HG02973 (cell line): ENCODE measurements at regions not wholly inside any gene's neighbourhood (a gene's known extent, or its start where the extent isn't known, plus 50 kb on each side); places are given as distances from the start of the nearest gene placed in this dataset.
A peak's percentile ranks its signal among the peaks of the same experiment; 100 is the strongest.
"Not testable (repeated sequence)": the region's sequence is repeated elsewhere in the genome, so short reads cannot be mapped to it uniquely, and the experiment has no call there.

Source experiments
- ATAC-seq: cut with Tn5 transposase; IDR thresholded peaks from one replicate; pipeline ENCODE4 v1.9.1; 2021; ENCODE audit warnings: moderate library complexity; ENCODE audit not compliant: unreplicated experiment

DNA sequence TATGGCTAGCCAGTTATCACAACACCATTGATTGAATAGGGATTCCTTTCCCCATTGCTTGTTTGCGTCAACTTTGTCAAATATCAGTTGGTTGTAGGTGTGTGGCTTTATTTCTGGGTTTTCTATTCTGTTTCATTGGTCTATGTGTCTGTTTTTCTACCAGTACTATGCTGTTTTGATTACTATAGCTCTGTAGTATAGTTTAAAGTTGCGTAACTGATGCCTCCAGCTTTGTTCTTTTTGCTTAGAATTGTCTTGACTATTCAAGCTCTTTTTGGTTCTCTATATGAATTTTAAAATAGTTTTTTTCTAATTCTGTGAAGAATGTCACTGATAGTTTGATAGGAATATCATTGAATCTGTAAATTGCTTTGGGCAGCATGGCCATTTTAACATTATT is 194.9 kb upstream of the FN1 start:
- not testable (repeated sequence) for ATAC-seq

DNA sequence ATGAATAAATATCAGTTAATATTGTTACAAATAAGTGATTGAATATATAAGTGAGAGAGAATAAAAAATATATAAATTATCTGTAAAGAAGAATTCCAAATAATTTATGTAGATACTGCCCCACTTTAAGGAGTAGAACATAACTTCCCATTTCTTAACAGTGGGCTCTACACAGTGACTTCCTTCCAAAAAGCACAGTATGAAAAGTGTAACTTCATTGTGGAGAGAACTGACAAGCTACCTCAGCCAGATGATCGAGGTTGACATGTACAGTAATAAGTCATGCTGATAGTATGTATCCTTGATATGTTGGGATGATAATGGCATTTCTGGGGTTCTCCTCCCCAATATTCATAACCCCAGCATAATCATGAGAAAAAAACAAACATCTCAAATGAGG is 191.9 kb upstream of the FN1 start:
- ATAC-seq, result no peak

DNA sequence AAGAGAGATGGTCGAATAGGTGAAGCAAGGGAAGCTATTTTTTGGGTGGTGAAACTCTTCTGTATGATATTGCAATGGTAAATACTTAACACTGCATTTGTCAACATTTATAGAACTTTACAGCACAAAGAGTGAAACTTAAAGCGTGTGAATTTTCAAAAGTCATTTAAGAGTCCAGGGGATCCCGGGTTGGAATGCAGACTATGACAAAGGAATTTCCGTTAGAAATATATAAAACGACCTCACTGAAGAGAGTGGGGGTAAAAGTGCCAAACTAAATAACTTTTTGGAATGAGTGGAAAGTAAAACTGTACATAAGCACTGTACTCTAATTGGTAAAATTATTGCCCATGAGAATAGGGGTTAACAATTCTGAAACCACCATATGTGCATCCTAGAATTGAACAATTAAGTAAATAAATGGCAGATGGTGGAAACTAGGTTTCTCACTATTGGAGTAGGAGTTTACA is 191.0 kb upstream of the FN1 start:
- no peak for ATAC-seq

DNA sequence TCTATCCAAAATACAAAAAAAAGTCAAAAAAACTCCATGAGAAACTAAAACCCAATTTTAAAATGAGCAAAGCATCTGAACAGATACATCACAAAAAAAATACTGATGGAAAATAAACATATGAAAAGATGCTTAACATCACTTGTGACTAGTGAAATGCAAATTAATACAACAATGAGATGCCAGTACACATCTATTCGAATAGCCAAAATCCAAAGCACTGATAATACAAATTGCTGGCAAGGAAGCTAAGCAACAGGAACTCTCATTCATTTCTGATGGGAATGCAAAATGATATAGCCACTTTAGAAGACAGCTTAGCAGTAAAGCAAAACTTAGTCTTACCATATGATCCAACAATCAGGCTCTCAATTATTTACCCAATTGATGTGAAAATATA is 190.2 kb upstream of the FN1 start:
- no peak for ATAC-seq

DNA sequence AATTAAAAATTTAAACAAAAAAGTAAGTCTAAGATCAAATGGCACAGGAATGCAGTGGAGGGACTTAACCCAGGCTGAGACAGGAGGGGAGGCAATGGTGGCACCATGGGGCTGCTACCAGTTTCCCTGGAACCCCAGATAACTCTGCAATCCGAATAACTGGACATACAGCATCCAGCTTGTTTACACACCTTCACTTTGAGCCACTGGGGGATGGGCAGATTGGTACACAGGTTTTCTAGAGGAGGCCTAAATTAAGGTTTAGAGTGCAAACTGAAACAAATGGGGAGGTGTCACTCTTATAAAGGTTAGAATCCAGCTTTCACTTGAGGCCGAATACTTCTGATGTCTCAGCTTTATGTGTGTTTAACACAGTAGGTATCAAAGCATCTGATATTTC is 189.3 kb upstream of the FN1 start:
- no peak for ATAC-seq

DNA sequence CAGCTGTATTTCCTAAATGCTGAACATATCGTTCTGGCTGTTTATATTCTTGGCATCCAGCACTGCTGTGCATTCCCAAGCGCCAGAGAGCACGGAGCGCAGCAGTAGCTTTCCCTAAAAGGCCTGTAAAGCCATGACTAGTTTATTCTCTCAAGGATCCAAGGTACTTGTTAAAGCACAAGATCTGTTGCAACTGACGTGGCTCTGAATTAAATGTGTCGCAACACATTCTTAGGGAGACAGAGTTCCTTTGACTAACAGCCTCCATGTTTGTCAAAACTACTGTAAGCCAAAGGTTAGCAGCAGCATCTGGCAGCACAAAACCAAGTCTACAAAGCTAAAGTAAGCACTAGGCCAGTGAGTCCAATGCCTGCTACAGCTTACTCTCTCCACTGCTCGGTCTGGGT is 188.6 kb upstream of the FN1 start:
- ATAC-seq, result no peak

DNA sequence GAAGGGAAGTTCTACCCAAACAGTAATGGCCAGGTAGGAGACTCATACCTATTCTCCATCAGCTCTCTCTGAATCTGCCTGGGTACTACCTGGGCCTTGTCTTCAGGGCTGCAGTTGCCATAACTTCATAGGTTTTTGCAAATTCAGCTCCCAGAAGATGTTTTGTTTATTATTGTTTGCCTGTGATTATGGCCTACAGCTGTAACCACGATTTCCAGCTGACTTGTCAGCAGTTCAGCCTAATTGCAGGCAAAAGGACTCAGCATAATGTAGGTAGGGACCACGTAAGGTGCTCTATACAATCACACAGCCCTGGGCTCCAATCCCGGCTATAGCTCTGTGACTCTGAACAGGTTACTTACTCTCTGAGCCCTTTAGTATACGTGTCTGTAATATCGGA is 187.0 kb upstream of the FN1 start:
- no peak for ATAC-seq

DNA sequence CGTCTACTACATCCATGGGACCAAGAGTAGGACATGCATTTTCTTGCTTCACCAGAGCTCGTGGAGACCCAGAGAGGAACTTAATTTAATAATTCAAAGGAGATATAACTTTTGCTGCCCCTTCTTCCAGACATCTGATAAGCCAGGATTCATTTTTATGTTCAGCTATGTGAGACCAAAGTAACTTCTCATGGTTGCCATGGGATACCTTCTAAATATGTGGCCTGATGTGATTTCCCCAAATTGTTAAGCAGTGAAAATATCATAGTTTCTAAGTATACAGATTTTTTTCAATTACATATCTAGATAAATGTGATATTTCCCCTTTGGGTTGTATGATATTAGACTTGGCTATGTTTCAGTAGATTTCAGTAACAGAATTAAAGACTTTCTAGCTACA is 185.5 kb upstream of the FN1 start:
- no peak for ATAC-seq

DNA sequence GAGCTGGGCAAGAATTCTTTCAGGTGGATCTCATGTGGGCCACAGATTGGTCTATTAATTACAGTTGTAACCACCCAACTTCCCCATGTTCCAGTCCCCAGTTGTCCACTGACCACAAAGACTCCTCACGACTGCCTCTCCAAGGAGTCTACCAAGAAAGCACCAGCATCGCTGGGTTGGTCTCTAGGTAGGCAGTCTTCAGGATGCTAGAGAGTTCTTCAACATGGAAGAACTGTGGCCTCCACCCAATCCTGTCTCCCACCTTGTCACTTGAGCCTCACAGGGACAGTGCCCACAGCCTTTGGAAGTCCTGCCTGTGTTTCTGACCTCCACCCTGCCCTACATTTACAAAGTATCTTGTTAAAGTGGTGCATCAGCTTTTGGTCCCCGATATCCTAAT is 184.7 kb upstream of the FN1 start:
- no peak for ATAC-seq

DNA sequence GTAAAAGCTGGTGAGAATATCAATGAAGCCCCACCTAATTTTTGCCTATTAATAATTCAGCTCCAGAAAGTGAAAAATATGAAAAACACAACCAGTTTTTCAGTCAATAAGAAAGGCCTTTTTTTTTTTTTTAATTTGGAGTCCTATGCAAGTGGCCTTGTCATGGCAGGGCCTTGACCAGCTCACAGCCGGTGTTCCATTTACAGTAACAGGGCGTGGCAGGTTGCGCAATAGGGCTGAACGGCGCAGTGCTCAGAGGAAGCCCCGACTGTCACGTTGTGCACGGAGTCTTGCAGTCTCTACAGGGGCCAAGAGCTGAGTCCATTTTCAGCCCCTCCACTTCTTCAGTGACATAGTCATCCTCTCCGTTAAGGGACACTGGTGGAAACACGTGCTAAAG is 184.1 kb upstream of the FN1 start:
- no peak for ATAC-seq

DNA sequence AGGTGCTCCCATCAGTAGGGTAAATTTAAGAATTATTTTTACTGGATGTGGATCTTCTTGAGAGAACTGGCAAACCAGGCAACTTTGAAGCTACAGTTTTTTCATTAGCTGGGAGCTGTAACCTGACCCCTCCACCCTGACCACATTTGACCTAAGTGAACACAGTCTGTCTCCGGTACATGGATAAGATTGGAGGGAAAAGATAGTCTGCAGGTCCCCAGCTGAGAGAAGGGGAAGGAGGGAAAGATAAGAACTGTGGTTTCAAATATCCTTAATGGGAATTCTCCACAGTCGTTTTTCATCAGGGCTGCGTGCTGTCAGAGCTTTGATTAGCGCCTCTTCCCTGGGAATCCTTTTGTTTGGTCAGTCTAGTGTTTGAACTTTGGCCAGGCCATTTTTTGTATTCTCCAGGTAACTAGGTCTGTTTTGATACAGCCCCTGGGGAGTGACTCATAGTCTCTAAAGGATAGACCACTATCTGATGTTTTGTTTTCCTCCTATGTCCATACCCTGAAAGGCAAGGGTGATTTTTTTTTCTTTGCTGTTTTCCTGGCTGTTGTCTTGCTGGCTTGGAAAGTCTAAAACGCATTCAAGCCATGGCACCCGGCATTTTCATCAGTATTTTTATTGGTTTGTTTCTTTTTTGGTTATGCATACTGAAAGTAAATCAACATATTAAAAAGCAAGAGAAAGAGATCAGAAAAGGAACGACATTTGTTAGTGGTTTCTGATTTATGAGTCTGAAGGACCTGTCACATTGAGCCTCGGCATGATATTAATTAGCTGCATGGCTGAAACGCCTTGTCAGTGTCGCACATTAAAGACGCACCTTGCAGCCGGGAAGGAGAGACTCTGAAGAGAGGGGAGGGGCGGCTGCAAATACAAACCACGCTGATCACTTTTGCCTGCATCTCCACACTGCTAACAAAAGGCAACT is 183.4 kb upstream of the FN1 start:
- ATAC-seq, result no peak

DNA sequence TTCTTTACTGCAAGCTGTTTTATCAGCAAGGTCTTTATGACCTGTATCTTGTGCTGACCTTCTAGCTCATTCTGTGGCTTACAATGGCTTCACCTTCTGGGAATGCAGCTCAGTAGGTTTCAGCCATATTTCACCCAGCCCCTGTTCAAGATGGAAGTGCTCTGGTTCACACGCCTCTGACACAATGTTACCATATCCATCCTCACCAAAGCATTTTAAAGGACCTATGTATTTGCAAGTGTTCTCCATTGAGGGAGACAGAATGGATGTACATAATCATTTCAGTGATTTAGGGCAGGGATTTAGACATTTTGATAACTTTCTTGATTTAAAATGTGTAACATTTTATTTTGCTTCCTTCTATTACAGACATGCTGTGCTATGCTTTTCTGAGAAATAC is 182.3 kb upstream of the FN1 start:
- ATAC-seq, result no peak

DNA sequence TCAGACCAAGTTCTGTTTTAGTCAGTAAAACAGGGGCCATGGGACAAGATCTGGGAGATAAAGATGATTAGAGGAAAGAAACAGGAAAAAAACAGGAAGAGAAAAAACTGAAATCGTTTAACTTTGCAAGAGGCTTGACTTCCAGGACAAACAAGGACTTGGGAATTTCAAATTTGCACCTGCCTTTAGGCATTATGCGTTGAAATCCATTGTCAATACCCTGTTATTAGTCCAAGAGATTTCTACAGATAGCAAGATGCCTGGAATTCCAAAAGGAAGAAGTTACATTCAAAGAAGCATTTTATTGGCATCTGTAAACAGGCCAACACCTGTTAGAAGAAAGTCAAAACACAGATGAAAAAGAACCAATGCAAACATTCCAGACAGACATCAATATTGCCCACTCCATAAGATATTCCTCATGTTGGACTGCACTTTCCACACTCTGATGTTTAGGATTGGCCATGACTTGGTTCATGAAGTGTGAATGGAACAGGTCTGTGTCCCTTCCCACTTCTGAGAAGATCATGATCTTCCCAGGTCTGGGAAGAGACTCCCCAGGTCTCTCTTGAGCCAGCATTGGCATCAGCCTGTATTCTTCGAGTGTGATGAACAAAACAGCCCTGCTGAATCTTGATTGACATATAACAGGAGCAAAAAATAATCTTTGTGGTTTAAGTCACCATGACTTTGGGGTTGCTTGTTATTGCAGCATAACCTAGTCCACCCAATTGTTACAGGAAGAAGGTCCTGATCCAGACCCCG is 181.4 kb upstream of the FN1 start:
- ATAC-seq, result no peak

DNA sequence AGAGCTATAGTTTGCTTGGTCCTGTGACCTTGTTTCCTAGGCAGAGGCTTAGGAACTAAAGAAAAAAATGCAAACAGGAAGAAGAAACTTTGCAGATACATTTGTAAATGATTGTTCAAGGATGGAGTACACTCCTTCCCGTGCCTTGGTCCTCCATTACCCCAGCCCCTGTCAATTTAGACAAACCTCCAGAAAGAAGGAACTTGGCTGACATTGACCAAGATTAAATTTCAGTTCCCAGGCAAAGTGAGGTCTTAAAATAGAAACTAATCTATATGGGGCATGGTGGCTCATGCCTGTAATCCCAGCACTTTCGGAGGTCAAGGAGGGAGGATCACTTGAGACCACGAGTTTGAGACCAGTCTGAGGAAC is 179.9 kb upstream of the FN1 start:
- ATAC-seq, result no peak

DNA sequence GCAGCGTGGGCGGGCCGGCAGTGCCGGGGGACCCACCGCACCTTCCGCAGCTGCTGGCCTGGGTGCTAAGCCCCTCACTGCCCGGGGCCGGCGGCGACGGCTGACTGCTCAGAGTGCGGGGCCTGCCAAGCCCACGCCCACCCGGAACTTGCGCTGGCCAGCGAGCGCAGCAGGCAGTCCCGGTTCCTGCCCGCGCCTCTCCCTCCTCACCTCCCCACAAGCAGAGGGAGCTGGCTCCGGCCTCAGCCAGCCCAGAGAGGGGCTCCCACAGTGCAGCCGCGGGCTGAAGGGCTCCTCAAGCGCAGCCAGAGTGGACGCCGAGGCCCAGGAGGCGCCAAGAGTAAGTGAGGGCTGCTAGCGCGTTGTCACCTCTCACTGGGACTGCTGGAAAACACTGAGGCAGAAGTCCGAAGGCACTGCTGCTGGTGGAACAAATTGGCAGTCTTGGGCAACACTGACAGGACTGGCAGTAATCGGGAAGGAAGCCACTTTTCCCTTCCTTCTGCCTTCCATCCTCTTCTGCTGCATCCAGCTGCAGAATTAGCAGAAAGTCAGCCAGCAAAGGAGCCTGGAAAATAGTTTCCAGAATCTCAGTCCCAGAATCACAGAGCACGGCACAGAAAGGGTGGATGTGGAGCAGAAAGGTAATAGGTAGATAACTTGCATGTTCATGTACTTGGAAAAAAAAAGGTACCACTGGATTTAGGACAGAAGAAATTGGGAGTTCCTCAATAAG is 179.4 kb upstream of the FN1 start:
- no peak for ATAC-seq

DNA sequence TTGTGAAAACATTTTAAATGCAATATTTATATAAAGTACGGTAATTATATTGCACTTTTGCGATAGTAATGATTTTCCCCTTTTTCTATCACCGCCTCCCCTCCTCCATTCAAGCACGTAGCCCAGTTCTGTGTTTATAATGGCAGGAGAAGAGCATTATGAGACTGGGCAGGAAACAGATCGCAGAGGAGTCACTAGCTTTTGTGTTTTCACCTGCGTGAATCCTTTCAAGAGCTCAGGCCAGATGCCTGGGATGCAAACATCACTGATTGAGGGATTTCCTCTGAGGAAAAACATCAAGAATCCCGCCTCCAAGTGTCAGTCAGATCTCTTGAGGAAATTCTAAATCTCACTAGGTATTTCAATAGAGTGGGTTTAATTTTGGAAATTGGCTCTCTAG is 178.4 kb upstream of the FN1 start:
- no peak for ATAC-seq

DNA sequence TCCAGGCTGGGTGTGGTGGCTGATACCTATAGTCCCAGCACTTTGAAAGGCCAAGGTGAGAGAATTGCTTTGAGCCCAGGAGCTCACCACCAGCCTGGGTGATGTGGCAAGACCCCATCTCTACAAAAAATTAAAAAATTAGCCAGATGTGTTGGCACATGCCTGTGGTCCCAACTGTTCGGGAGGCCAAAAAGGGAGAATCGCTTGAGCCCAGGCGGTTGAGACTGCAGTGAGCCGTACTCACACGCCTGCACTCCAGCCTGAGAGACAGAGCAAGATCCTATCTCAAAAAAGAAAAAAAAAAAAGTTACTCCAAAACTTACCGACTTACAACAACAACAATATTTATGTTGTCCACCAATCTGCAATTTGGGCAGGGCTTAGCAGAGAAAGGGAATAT is 178.0 kb upstream of the FN1 start:
- ATAC-seq, result no peak

DNA sequence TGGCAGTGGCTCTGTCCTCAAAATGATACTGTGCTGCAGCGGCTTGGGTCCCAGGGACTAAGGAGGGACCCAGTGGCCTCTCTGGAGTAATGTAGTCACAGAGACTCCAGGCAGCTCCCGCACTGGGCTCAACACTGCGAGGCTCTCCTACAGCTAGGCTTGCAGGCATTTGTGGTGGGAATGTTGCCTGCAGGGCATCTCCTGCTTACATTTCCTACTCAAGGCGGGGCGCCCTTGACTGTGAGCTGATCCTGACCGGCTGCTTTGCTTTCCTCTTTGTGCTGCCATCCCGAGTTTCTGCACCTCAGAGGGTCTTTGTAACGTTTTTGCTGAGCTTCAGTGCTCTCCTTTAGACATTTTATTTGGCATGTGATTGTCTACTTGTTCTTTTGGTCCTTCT is 177.4 kb upstream of the FN1 start:
- ATAC-seq, result no peak

DNA sequence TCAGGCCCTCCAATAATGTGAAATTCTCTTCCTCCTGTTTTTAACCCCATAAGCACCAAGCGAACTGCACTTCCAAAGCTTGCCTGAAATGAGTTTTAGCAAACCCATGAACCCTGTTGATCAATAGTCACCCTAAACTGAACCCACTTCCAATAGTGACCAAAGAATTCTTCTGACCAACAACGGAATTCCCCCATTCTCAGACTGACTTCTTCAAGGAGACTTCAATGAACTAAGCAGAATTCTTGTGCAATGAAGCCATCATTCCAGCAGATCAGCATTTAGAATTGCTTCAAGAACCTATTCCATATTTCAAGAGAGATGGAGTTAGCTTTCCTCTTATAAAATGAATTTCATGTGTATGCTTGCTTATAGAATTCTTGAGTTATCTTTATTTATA is 176.9 kb upstream of the FN1 start:
- ATAC-seq, result no peak

DNA sequence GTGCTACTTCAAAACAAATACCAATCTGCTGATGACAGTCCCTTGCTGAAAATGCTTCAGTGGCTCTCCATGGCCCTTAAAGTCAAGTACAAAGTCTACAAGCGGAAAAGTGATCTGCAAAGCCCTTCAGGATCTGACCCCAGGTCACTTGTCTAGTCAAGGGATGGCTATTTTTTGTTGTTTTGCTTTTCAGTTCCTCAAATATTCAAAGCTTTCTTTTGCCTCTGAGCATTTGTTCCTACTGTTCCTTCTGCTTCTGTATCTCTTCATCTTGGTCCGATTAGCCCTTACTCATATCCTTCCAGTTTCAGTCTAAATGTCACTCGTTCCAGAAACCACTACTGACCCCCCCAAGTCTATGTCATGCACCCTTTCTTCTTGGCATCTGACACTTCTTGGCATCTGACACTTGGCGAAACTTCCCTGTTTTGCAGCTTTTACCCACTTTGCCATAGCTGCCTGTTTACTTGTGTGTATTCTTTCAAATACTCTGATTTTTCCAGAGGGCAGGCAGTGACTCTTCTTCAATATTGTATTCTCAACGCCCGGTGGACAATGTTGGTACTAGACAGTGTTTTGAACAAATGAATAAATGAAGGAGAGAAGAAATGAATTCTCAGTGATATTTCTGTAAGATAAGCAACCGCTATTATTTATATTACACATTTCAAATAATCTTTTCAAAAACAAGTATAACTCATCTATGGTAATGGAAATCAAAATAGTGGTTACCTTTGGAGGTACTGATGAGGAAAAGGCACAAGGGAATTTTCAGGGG is 175.9 kb upstream of the FN1 start:
- peak; percentile 39 for ATAC-seq
